Endothelial cell of umbilical vein (primary cell): ENCODE measurements at regions not wholly inside any gene's neighbourhood (a gene's known extent, or its start where the extent isn't known, plus 50 kb on each side); places are given as distances from the start of the nearest gene placed in this dataset.

ENCODE experiments used
- BruUV-seq: library from RNA; stranded (reverse); fragments of 400-500 nt; replicated peaks from 2 replicates; lab custom pipeline; 2021; lab: Mats Ljungman, UMichigan
- CTCF ChIA-PET: fragments of 300-600, 350-600 bp; sonication (Branson Sonifier 250); formaldehyde crosslinking; loops from one replicate; lab custom pipeline; 2021; ENCODE audit warnings: antibody characterized with exemption, inconsistent platforms; lab: Charles Lee
- POLR2A ChIA-PET: fragments of 300-600, 350-600 bp; sonication (Branson Sonifier 250); formaldehyde crosslinking; loops from one replicate; lab custom pipeline; 2021; ENCODE audit warnings: antibody characterized with exemption, inconsistent platforms; lab: Charles Lee
- DNase-seq: peaks from one replicate; pipeline ENCODE4 v3.0.0-alpha.2; 2011; ENCODE audit warnings: low read depth, low spot score
- FAIRE-seq: peaks from 2 replicates; lab custom pipeline; 2011; peaks lifted over from hg19 to GRCh38; lab: Jason Lieb, UNC
- H2AFZ ChIP-seq: 2 replicates; pipeline ENCODE4 v1.6.0; 2012; ENCODE audit warnings: low read depth, low read length, control low read depth, inconsistent platforms
- H3K27ac ChIP-seq: 2 replicates; pipeline ENCODE4 v1.5.1; 2011; ENCODE audit warnings: low read depth, mild to moderate bottlenecking, control low read depth, low read length, moderate library complexity; ENCODE audit not compliant: insufficient read depth
- H3K27me3 ChIP-seq, 2 experiments: 2 replicates each; pipeline versions ENCODE4 v1.6.0 to v1.6.1; 2011; ENCODE audit warnings: low read length in 2 of 2, mixed read lengths in 1 of 2; ENCODE audit not compliant: control insufficient read depth in 2 of 2, insufficient read depth in 2 of 2
- H3K36me3 ChIP-seq, 2 experiments: 2 replicates in 1 of 2; 3 replicates in 1 of 2; pipeline ENCODE4 v1.5.1; 2011; ENCODE audit warnings: low read length in 2 of 2, mild to moderate bottlenecking in 1 of 2, moderate library complexity in 1 of 2; ENCODE audit not compliant: control insufficient read depth in 2 of 2, insufficient read depth in 2 of 2; ENCODE audit errors: extremely low read depth in 1 of 2
- H3K4me1 ChIP-seq: 3 replicates; pipeline ENCODE4 v1.5.1; 2011; ENCODE audit warnings: mild to moderate bottlenecking, low read length; ENCODE audit not compliant: control insufficient read depth, insufficient read depth; ENCODE audit errors: extremely low read depth
- H3K4me2 ChIP-seq: 2 replicates; pipeline ENCODE4 v1.6.1; 2011; ENCODE audit warnings: low read length, control low read depth, mixed read lengths; ENCODE audit not compliant: insufficient read depth
- H3K4me3 ChIP-seq, 3 experiments: fragments of 200-600 bp in 1 of 3; sonication (generic), shearing (Covaris generic) in 1 of 3; replicated peaks in 1 of 3; 2 replicates each; pipeline ENCODE4 v1.5.1; 2011 to 2016; ENCODE audit warnings: control low read depth in 3 of 3, low read length in 3 of 3, mild to moderate bottlenecking in 2 of 3, inconsistent platforms in 1 of 3, low read depth in 1 of 3, moderate library complexity in 1 of 3; ENCODE audit not compliant: insufficient read depth in 1 of 3
- H3K79me2 ChIP-seq: 2 replicates; pipeline ENCODE4 v1.6.0; 2012; ENCODE audit warnings: low read length, inconsistent platforms; ENCODE audit not compliant: control insufficient read depth, insufficient read depth
- H3K9ac ChIP-seq: replicated peaks from 2 replicates; pipeline ENCODE3; 2011; ENCODE audit warnings: low read length, control low read depth; ENCODE audit not compliant: insufficient read depth; ENCODE audit errors: extremely low read depth
- H3K9me1 ChIP-seq: replicated peaks from 3 replicates; pipeline ENCODE4 v1.6.0; 2011; ENCODE audit warnings: mild to moderate bottlenecking, low read length; ENCODE audit not compliant: control insufficient read depth, insufficient read depth; ENCODE audit errors: extremely low read depth
- H3K9me3 ChIP-seq: replicated peaks from 2 replicates; pipeline ENCODE4 v1.5.1; 2012; ENCODE audit warnings: low read length, inconsistent platforms; ENCODE audit not compliant: control insufficient read depth, insufficient read depth
- H4K20me1 ChIP-seq: replicated peaks from 2 replicates; pipeline ENCODE3; 2011; ENCODE audit warnings: mild to moderate bottlenecking, low read length; ENCODE audit not compliant: control insufficient read depth, insufficient read depth; ENCODE audit errors: extremely low read depth
- EZH2 ChIP-seq: IDR thresholded peaks from 2 replicates; pipeline ENCODE4 v1.6.1; 2012; ENCODE audit warnings: borderline replicate concordance, low read depth, mild to moderate bottlenecking, moderate library complexity, low read length, inconsistent platforms; ENCODE audit not compliant: severe bottlenecking
- FOS ChIP-seq: IDR thresholded peaks from 2 replicates; pipeline ENCODE4 v1.6.1; 2011; ENCODE audit warnings: mild to moderate bottlenecking, low read length, moderate library complexity, borderline replicate concordance; ENCODE audit not compliant: insufficient read depth
- GATA2 ChIP-seq: IDR thresholded peaks from 2 replicates; pipeline ENCODE4 v1.7.0; 2011; ENCODE audit warnings: low read depth, mild to moderate bottlenecking, moderate library complexity, mixed read lengths, low read length; ENCODE audit not compliant: insufficient read length, insufficient read depth
- JUN ChIP-seq: IDR thresholded peaks from 2 replicates; pipeline ENCODE4 v1.6.1; 2011; ENCODE audit warnings: borderline replicate concordance, low read depth; ENCODE audit not compliant: insufficient read length, insufficient read depth
- POLR2A ChIP-seq: IDR thresholded peaks from 2 replicates; pipeline ENCODE4 v1.6.1; 2012; ENCODE audit warnings: low read depth, mild to moderate bottlenecking, control low read depth, low read length
- dilution Hi-C: fragments of 300-500 bp; cut with MboI; formaldehyde crosslinking; loops from one replicate; pipeline ENCODE4 v1.15.0; 2019; ENCODE audit warnings: low sequenced_read_pairs; ENCODE audit not compliant: extremely low pct_ligation_motif_present
- intact Hi-C: fragments of 100-400 bp; cut with micrococcal nuclease; formaldehyde crosslinking; loops from one replicate; pipeline ENCODE4 v1.10.0; 2022
- TF ChIP-seq, protein P1 (sequence below), 2 donors: IDR thresholded peaks; 1 replicate in 1 of 2; 2 replicates in 1 of 2; pipeline ENCODE4 v1.5.1; 2011; ENCODE audit warnings: low read length in 2 of 2, mild to moderate bottlenecking in 2 of 2, moderate library complexity in 2 of 2, control low read depth in 1 of 2, inconsistent platforms in 1 of 2, low read depth in 1 of 2; ENCODE audit not compliant: insufficient read depth in 1 of 2; ENCODE audit errors: extremely low read depth in 1 of 2
- TF ChIP-seq, protein P2 (sequence below): IDR thresholded peaks from 2 replicates; pipeline ENCODE4 v1.6.1; 2011; ENCODE audit not compliant: insufficient read depth, insufficient read length

DNA sequence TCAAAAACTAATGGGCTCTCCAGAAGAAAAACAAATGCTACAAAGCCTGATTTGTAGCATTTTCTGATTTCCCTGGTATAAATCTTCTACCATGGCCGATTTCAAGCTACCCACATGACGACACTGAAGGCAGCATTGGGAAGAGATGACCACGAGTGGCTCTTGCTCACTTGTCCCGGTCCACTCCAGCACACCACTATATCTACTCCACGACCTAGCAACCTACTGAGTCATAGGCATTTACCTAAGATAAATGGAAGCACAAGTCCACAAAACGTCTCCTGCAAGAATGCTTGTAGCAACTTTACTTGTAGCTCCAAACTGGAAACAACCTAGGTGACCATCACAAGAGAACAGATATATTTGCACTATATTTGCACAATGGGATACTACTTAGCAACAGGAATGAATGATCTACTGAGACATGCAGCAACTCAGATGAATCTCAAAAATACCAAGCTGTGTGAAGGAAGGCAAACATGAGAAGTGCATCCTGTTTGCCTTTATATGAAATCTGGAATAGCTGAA lies 60.8 kb upstream of the HES1 start:
- dilution Hi-C loops (no loop called here), intact Hi-C loops (no loop called here)
- no peak overlapping the region for H3K4me2 ChIP-seq
- no peak for TF ChIP-seq FOS
- no peak for TF ChIP-seq POLR2A
- no peak for TF ChIP-seq JUN
- TF ChIP-seq GATA2, result no peak
- TF ChIP-seq EZH2, result no peak
- TF ChIP-seq, protein P1, sequence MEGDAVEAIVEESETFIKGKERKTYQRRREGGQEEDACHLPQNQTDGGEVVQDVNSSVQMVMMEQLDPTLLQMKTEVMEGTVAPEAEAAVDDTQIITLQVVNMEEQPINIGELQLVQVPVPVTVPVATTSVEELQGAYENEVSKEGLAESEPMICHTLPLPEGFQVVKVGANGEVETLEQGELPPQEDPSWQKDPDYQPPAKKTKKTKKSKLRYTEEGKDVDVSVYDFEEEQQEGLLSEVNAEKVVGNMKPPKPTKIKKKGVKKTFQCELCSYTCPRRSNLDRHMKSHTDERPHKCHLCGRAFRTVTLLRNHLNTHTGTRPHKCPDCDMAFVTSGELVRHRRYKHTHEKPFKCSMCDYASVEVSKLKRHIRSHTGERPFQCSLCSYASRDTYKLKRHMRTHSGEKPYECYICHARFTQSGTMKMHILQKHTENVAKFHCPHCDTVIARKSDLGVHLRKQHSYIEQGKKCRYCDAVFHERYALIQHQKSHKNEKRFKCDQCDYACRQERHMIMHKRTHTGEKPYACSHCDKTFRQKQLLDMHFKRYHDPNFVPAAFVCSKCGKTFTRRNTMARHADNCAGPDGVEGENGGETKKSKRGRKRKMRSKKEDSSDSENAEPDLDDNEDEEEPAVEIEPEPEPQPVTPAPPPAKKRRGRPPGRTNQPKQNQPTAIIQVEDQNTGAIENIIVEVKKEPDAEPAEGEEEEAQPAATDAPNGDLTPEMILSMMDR (IDR thresholded peaks at IDR 0.05; ENCODE audit: extremely low read depth in 1 of 2, insufficient read depth in 1 of 2, low read depth in 1 of 2, low read length in 2 of 2), result no peak
- TF ChIP-seq, protein P2, sequence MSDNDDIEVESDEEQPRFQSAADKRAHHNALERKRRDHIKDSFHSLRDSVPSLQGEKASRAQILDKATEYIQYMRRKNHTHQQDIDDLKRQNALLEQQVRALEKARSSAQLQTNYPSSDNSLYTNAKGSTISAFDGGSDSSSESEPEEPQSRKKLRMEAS, result no peak
- H3K4me1 ChIP-seq, result peaks cover 7% of the 10 kb centered on the region
- H3K36me3 ChIP-seq, result no peaks in the 10 kb centered on the region
- no peaks in the 10 kb centered on the region for H3K9me3 ChIP-seq
- H3K9me1 ChIP-seq, result no peaks in the 10 kb centered on the region
- no peak overlapping the region for H3K27ac ChIP-seq
- no peaks in the 10 kb centered on the region for H4K20me1 ChIP-seq
- H3K9ac ChIP-seq, result no peak overlapping the region
- FAIRE-seq (no peak), DNase-seq (no peak)
- POLR2A ChIA-PET, result no interaction called here
- CTCF ChIA-PET, result interaction anchor here (0.7 to 1.8 kb wide), 3 partner anchors 28 to 294 kb away, joined by 3 to 4 read pairs (median 4); no protein-coding TSS in a partner anchor
- no peak overlapping the region for H2AFZ ChIP-seq
- no TSS peak for BruUV-seq
- no peaks in the 10 kb centered on the region for H3K27me3 ChIP-seq
- no peaks in the 10 kb centered on the region for H3K79me2 ChIP-seq
- H3K4me3 ChIP-seq, result no peak overlapping the region
